H54 (cell line): ENCODE measurements at regions not wholly inside any gene's neighbourhood (a gene's known extent, or its start where the extent isn't known, plus 50 kb on each side); places are given as distances from the start of the nearest gene placed in this dataset.
"Not testable (repeated sequence)": the region's sequence is repeated elsewhere in the genome, so short reads cannot be mapped to it uniquely, and the experiment has no call there.

ENCODE experiments used
- DNase-seq: peaks from one replicate; pipeline ENCODE4 v3.0.0; 2011; ENCODE audit warnings: low spot score, mixed read lengths; ENCODE audit not compliant: insufficient read length
- FAIRE-seq: peaks from 3 replicates; lab custom pipeline; 2011; peaks lifted over from hg19 to GRCh38; lab: Jason Lieb, UNC
- POLR2A ChIP-seq: IDR thresholded peaks from 2 replicates; pipeline ENCODE4 v1.6.1; 2011; ENCODE audit warnings: low read depth, mild to moderate bottlenecking, low read length

GRCh38 chr4:23959396-23960148 is 69.7 kb upstream of the PPARGC1A start:
- no peak for DNase-seq
- no peak for TF ChIP-seq POLR2A
- no peak for FAIRE-seq

DNA sequence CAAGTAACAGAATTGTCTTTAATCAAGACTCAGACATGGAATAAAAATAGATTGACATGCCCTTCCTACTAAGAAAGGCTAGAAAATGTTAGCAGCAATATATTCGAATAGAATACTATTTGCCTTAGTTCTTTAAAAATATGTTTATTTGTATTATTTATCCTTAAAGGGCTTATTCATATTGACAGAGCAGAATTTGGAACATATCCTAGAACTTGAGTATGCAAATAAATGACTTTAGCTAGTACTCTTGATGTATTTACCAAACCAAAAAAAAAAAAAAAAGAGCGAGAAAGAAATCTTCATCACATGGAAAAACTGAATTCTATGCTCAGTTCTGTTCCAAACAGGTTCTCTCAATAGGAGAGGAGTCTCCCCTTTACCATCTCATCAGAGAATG is 68.9 kb upstream of the PPARGC1A start:
- no peak for FAIRE-seq
- no peak for TF ChIP-seq POLR2A
- no peak for DNase-seq

DNA sequence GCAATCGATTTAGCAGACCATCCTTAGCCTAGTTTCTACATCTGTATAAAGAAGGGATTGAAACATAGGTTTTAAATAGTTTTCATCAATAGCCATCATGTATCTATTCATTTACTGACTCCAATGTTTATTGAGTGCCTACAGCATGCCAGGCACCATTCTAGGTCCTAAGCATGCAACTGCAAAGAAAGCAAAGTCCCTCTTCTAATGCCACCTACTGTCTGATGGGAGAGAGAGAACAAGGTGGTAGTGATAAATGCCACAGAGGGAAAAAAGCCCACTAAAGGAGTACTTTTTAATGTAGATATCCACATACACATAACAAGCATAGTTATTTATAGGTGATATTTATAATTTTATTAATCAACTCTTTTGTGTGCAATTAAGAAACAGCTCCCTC is 67.6 kb upstream of the PPARGC1A start:
- FAIRE-seq, result no peak
- no peak for DNase-seq

DNA sequence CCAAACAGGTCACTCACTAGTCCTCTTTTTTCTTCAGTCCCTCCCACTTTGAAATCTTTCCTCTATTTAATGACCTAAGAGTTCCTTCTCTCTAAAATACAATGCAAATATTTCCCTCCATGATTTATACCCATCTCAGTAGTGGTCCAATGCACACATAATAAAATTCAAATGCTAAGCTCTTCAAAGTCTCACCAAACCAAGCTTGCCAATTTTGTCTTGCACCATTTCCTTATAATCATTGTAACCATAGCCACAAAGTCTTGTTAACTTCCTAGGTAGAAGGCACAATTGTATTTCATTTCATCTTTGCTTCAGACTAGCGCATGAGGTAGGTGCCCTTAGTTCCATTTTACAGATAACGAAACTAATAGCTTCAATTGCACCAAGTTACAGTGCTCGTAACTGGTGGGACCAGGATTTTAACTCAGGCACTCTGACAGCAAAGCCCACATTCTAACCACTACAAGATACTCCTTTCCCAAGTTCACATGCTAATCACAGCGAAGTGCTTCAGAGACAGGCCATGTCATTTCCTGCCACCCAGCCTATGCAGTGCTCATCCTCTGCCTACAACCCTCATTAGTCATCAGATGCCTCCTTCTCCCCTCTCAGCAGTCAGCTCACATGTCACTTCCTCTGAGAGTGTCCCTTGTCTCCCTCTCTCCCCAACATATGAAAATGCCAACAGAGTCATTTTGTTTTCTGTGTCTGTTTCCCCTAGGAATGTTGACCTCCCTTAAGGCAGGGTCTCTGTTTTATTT is 66.9 kb upstream of the PPARGC1A start:
- DNase-seq (peak; percentile 3), FAIRE-seq (peak; percentile 30)
- no peak for TF ChIP-seq POLR2A

More for the DNA sequence above, 67.6 kb upstream of the PPARGC1A start:
- TF ChIP-seq POLR2A, result no peak

- FAIRE-seq, result no peak
- TF ChIP-seq POLR2A, result no peak
- DNase-seq, result no peak
These were observed 62.4 kb upstream of the PPARGC1A start for GRCh38 chr4:23952258-23952657.

GRCh38 chr4:23947826-23948225 is 58.0 kb upstream of the PPARGC1A start:
- FAIRE-seq (no peak), DNase-seq (no peak)
- no peak for TF ChIP-seq POLR2A

- FAIRE-seq (no peak), DNase-seq (no peak)
- no peak for TF ChIP-seq POLR2A
These were observed 56.5 kb upstream of the PPARGC1A start for GRCh38 chr4:23946299-23946698.

GRCh38 chr4:23945451-23946017 is 55.7 kb upstream of the PPARGC1A start:
- no peak for TF ChIP-seq POLR2A
- DNase-seq (peak; percentile 36), FAIRE-seq (peak; percentile 90)

GRCh38 chr4:23944556-23944955 is 54.7 kb upstream of the PPARGC1A start:
- not testable (repeated sequence) for DNase-seq, FAIRE-seq

DNA sequence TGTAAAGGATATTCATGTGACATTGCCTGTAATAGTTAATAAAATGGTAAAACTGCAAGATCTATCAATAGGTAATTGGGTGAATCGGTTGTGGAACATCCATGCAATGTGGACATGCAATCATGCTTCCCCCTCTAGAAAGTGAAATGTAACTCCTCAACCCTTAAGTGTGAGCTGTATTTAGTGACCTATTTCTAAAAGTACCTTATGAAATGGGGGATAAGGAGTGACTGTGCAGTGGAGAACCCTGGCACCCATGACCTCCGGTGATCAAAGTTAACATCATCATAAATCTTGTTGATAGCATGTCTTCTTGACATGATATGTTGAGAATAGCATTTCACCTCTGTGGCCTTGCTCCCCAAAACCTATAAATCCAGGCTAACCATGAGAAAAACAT is 53.6 kb upstream of the PPARGC1A start:
- TF ChIP-seq POLR2A, result no peak
- FAIRE-seq, result no peak
- DNase-seq, result no peak

- no peak for TF ChIP-seq POLR2A
- DNase-seq, result no peak
- no peak for FAIRE-seq
These were observed 52.6 kb upstream of the PPARGC1A start for GRCh38 chr4:23942471-23942870.
